ENCODE measurements at regions not wholly inside any gene's neighbourhood (a gene's known extent, or its start where the extent isn't known, plus 50 kb on each side); places are given as distances from the start of the nearest gene placed in this dataset.

GRCh38 chr3:180478695-180479094 is 123.3 kb upstream of the TTC14 start:
- no peak for TF ChIP-seq CTCF (conservative IDR thresholded peaks at IDR 0.05; ENCODE audit: low read depth, low read length)
- no peak overlapping the region for H3K4me3 ChIP-seq (ENCODE audit: low read length)
- no peak for DNase-seq (ENCODE audit: low read depth)

GRCh38 chr3:180492047-180492446 is 109.9 kb upstream of the TTC14 start:
- no peak for TF ChIP-seq CTCF (conservative IDR thresholded peaks at IDR 0.05; ENCODE audit: low read depth, low read length)
- no peak for DNase-seq (ENCODE audit: low read depth)
- no peak overlapping the region for H3K4me3 ChIP-seq (ENCODE audit: low read length)

DNA sequence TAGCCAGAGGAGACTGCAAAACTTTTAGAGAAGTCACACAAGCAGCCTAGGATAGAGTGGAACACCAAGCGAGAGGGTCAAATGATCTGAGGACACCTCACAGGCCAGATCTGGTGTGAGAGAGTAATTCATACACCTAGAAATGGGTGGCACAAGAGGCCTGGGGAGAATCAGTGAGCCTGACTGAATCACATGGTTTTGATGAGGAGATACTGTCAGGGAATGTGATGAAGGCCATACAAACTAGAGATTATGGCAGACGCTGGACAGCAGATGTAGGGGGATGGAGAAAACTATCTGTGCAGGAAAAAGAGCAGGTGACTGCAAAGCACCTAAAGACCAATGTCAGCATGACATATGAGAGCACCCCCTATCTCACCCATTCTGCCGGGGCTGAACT is 105.0 kb upstream of the TTC14 start:
- DNase-seq (ENCODE audit: low read depth): no peak
- H3K4me3 ChIP-seq (ENCODE audit: low read length): no peak overlapping the region
- no peak for TF ChIP-seq CTCF (conservative IDR thresholded peaks at IDR 0.05; ENCODE audit: low read depth, low read length)

- DNase-seq (ENCODE audit: low read depth): no peak
- no peak overlapping the region for H3K4me3 ChIP-seq (ENCODE audit: low read length)
- no peak for TF ChIP-seq CTCF (conservative IDR thresholded peaks at IDR 0.05; ENCODE audit: low read depth, low read length)
These were observed 85.6 kb upstream of the TTC14 start for GRCh38 chr3:180516368-180516767.

DNA sequence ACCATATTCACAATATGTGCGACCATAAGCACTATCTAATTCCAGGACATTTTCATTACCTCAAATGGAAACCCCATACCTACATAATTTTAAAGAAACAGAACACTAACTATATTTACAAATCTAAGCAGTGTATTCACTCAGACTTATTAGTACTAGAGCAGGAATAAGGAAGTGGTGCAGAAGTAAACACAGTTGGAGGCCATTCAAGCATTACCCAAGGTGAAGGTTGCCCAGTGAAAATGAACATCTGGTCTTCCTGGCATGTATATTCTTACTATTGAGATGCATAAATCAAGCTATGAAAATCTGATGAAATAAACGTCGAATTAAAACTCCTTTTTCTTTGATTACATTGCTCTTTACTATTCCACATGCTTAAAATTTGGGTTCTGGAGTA is 78.9 kb upstream of the TTC14 start:
- no peak for DNase-seq (ENCODE audit: low read depth)
- no peak overlapping the region for H3K4me3 ChIP-seq (ENCODE audit: low read length)
- no peak for TF ChIP-seq CTCF (conservative IDR thresholded peaks at IDR 0.05; ENCODE audit: low read depth, low read length)

DNA sequence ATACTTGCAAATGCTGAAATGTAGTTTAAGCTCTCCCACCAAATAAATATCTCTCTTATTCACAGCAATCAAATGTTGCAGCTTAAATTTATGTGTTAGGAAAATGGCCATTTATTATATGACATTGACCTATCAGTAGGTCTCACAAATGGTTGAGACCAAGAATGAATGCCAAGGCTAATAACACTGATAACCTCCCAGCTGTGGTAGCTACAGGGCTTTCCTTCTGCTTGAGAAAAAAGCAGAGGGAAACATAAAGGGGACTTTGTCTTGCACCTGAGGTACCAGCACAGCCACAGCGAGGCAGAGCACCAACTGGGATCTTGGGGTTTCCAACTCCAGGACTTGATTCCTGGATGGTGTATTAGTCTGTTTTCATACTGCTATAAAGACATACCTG is 73.1 kb upstream of the TTC14 start:
- H3K4me3 ChIP-seq (ENCODE audit: low read length): no peak overlapping the region
- TF ChIP-seq CTCF (conservative IDR thresholded peaks at IDR 0.05; ENCODE audit: low read depth, low read length): no peak
- DNase-seq (ENCODE audit: low read depth): no peak

- TF ChIP-seq CTCF (conservative IDR thresholded peaks at IDR 0.05; ENCODE audit: low read depth, low read length): no peak
- H3K4me3 ChIP-seq (ENCODE audit: low read length): no peak overlapping the region
- no peak for DNase-seq (ENCODE audit: low read depth)
These were observed 72.2 kb upstream of the TTC14 start for GRCh38 chr3:180529778-180530177.

Data from retinal pigment epithelial cell (primary cell).